ENCODE measurements at regions not wholly inside any gene's neighbourhood (a gene's known extent, or its start where the extent isn't known, plus 50 kb on each side); places are given as distances from the start of the nearest gene placed in this dataset.

GRCh38 chr10:33455029-33455428 is 120.6 kb upstream of the NRP1 start:
- no peak overlapping the region for H3K4me3 ChIP-seq
- H3K9me3 ChIP-seq, result no peaks in the 10 kb centered on the region
- no peak for DNase-seq
- H3K27ac ChIP-seq, result no peak overlapping the region
- H3K4me1 ChIP-seq, result peaks cover 4% of the 10 kb centered on the region
- intact Hi-C loops (cut with DNase I; ENCODE audit: low total_unique reads), result no loop called here
- no peak for TF ChIP-seq POLR2A (IDR thresholded peaks at IDR 0.05)
- TF ChIP-seq, protein P1, sequence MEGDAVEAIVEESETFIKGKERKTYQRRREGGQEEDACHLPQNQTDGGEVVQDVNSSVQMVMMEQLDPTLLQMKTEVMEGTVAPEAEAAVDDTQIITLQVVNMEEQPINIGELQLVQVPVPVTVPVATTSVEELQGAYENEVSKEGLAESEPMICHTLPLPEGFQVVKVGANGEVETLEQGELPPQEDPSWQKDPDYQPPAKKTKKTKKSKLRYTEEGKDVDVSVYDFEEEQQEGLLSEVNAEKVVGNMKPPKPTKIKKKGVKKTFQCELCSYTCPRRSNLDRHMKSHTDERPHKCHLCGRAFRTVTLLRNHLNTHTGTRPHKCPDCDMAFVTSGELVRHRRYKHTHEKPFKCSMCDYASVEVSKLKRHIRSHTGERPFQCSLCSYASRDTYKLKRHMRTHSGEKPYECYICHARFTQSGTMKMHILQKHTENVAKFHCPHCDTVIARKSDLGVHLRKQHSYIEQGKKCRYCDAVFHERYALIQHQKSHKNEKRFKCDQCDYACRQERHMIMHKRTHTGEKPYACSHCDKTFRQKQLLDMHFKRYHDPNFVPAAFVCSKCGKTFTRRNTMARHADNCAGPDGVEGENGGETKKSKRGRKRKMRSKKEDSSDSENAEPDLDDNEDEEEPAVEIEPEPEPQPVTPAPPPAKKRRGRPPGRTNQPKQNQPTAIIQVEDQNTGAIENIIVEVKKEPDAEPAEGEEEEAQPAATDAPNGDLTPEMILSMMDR (IDR thresholded peaks at IDR 0.05), result no peak
- WGBS, 2 donors, result 67 to 80% methylated on average over 2 of the region's 2 CpGs
- no peaks in the 10 kb centered on the region for H3K36me3 ChIP-seq (ENCODE audit: low read depth, missing control alignments)
- no peaks in the 10 kb centered on the region for H3K27me3 ChIP-seq

DNA sequence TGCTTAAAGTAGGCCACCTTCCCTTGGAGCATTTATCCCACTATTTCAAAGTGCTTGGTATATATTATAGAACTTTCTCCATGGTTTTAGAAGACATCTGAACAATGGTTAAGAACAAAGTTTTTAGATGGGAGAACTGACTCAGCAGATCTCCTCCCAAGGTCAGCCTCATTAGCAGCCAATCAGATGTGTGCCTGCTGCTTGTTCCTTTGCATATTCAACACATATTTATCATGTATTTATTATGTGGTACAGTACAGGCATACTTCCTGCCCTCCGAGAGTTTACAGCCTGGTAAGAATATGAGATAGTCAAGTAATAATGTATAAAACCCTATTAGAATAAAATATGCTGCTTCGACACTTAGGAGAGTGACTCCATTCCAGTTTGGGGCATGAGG is 120.1 kb upstream of the NRP1 start:
- H3K27me3 ChIP-seq, result no peaks in the 10 kb centered on the region

GRCh38 chr10:33453081-33454025 is 118.9 kb upstream of the NRP1 start:
- intact Hi-C loops (cut with DNase I; ENCODE audit: low total_unique reads), result no loop called here
- H3K27me3 ChIP-seq, result no peaks in the 10 kb centered on the region
- no peaks in the 10 kb centered on the region for H3K4me1 ChIP-seq
- no peaks in the 10 kb centered on the region for H3K36me3 ChIP-seq (ENCODE audit: low read depth, missing control alignments)
- H3K4me3 ChIP-seq, result no peak overlapping the region
- no peak for TF ChIP-seq POLR2A (IDR thresholded peaks at IDR 0.05)
- TF ChIP-seq, protein P1 (IDR thresholded peaks at IDR 0.05), result no peak
- no peak overlapping the region for H3K27ac ChIP-seq
- H3K9me3 ChIP-seq, result no peaks in the 10 kb centered on the region
- 92 to 94% methylated on average over 9 of the region's 9 CpGs for WGBS, 2 donors
- DNase-seq, result no peak

More for the DNA sequence above, 120.1 kb upstream of the NRP1 start:
- DNase-seq, result no peak
- H3K36me3 ChIP-seq (ENCODE audit: low read depth, missing control alignments), result no peaks in the 10 kb centered on the region
- no peaks in the 10 kb centered on the region for H3K9me3 ChIP-seq
- H3K27ac ChIP-seq, result no peak overlapping the region
- WGBS, 2 donors, result 86 to 88% methylated on average over 2 of the region's 2 CpGs
- H3K4me3 ChIP-seq, result no peak overlapping the region
- intact Hi-C loops (cut with DNase I; ENCODE audit: low total_unique reads), result no loop called here
- H3K4me1 ChIP-seq, result no peaks in the 10 kb centered on the region
- TF ChIP-seq, protein P1 (IDR thresholded peaks at IDR 0.05), result no peak
- no peak for TF ChIP-seq POLR2A (IDR thresholded peaks at IDR 0.05)

DNA sequence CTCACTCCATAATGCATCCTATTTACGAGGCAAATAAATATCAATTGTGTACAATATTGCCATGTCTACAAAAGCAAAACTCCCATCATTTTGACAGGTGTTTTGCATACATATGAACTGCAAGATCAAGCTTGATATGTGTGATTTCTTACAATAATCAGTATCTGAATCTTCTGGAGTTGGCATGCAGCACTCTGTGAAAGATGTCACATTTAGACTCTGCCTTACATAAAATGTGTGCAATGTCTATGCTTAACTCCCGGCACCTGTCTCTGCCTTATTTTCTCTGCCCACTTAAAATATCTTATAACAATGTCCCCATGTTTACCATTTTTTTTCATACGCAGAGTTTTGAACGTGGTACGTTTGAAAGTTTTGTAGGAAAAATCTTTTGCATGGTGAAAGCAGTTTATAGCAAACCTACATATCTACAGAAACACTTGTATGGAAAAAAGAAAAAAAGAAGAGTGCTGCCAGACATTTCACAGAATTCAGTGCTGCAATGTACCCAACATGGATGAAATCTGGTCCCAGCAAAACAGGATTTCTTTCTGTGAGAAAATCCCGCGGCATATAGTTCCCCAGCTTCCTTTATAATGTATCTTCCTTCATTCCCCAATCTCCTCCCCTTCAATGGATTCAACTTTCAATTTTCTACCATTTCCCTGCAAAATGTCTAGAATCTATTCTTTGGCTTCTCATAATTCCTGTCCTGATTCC is 114.1 kb upstream of the NRP1 start:
- Histone ChIP-seq H3K36me3 (ENCODE audit: low read depth, missing control alignments) (no peaks in the 10 kb centered on the region), H3K4me1 (no peaks in the 10 kb centered on the region), H3K27me3 (no peaks in the 10 kb centered on the region), H3K4me3 (no peak overlapping the region), H3K27ac (no peak overlapping the region), H3K9me3 (no peaks in the 10 kb centered on the region)
- WGBS, 2 donors, result 91 to 97% methylated on average over 7 of the region's 7 CpGs
- intact Hi-C loops (cut with DNase I; ENCODE audit: low total_unique reads), result no loop called here
- TF ChIP-seq, protein P1 (IDR thresholded peaks at IDR 0.05), result no peak
- no peak for TF ChIP-seq POLR2A (IDR thresholded peaks at IDR 0.05)
- DNase-seq, result no peak
